ENCODE measurements at regions not wholly inside any gene's neighbourhood (a gene's known extent, or its start where the extent isn't known, plus 50 kb on each side); places are given as distances from the start of the nearest gene placed in this dataset.

DNA sequence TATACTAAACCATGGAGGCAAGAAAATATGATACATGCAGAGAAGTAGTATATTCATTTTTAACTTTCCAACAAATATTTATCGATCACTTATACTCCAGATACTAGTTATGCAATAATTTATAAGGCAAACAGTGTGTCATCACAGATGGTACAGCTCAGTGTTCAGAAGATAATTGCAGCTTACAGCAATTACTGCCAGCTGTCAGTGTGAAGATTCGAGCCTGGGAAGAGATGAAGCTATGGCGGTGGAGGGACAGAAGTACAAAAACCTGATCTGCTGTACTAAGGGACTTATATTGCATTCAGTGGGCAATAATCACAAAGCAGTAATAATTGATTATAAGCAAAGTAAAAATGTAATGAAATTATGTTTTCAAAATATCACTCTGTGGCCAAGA is 170.6 kb upstream of the EPHA3 start:
- TF ChIP-seq, protein P1, sequence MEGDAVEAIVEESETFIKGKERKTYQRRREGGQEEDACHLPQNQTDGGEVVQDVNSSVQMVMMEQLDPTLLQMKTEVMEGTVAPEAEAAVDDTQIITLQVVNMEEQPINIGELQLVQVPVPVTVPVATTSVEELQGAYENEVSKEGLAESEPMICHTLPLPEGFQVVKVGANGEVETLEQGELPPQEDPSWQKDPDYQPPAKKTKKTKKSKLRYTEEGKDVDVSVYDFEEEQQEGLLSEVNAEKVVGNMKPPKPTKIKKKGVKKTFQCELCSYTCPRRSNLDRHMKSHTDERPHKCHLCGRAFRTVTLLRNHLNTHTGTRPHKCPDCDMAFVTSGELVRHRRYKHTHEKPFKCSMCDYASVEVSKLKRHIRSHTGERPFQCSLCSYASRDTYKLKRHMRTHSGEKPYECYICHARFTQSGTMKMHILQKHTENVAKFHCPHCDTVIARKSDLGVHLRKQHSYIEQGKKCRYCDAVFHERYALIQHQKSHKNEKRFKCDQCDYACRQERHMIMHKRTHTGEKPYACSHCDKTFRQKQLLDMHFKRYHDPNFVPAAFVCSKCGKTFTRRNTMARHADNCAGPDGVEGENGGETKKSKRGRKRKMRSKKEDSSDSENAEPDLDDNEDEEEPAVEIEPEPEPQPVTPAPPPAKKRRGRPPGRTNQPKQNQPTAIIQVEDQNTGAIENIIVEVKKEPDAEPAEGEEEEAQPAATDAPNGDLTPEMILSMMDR (IDR thresholded peaks at IDR 0.05) = no peak
- no peak for TF ChIP-seq POLR2AphosphoS5 (IDR thresholded peaks at IDR 0.05)
- TF ChIP-seq POLR2A (IDR thresholded peaks at IDR 0.05) = no peak
- TF ChIP-seq EP300 (IDR thresholded peaks at IDR 0.05) = no peak
- H3K4me3 ChIP-seq = no peak overlapping the region
- ATAC-seq (ENCODE audit: low FRiP score in 2 of 2) (no peak), DNase-seq (no peak)
- H3K27ac ChIP-seq = no peak overlapping the region
- no peaks in the 10 kb centered on the region for H3K4me1 ChIP-seq
- no peaks in the 10 kb centered on the region for H3K27me3 ChIP-seq
- no peaks in the 10 kb centered on the region for H3K36me3 ChIP-seq
- 65 to 80% methylated on average over 3 of the region's 3 CpGs for WGBS, 2 donors
- H3K9me3 ChIP-seq = no peaks in the 10 kb centered on the region

DNA sequence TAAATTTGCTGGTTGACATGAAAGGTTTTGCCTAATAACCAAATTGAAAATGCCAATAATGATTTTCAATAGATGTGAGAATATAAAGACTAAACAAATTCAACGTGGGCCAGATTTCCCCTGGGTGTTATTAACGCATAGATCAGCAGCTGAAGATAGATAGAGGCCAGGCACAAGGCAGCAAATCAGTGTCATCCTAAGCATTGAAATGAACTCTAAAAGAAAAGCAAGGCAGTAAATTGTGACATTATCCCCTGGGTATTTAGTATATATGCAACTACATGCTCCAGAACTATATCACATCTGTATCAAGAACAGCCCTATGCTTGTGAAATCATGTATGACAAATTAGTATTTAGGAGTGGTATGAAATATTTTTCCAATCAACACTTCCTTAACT is 167.1 kb upstream of the EPHA3 start:
- Histone ChIP-seq H3K4me3 (no peak overlapping the region), H3K4me1 (no peaks in the 10 kb centered on the region), H3K36me3 (no peaks in the 10 kb centered on the region), H3K27me3 (no peaks in the 10 kb centered on the region), H3K9me3 (no peaks in the 10 kb centered on the region), H3K27ac (no peak overlapping the region)
- TF ChIP-seq POLR2A (IDR thresholded peaks at IDR 0.05) (no peak), EP300 (IDR thresholded peaks at IDR 0.05) (no peak), POLR2AphosphoS5 (IDR thresholded peaks at IDR 0.05) (no peak)
- TF ChIP-seq, protein P1 (IDR thresholded peaks at IDR 0.05) = no peak
- ATAC-seq (ENCODE audit: low FRiP score in 2 of 2) = no peak
- 83 to 88% methylated on average over 2 of the region's 2 CpGs for WGBS, 2 donors
- DNase-seq = no peak

DNA sequence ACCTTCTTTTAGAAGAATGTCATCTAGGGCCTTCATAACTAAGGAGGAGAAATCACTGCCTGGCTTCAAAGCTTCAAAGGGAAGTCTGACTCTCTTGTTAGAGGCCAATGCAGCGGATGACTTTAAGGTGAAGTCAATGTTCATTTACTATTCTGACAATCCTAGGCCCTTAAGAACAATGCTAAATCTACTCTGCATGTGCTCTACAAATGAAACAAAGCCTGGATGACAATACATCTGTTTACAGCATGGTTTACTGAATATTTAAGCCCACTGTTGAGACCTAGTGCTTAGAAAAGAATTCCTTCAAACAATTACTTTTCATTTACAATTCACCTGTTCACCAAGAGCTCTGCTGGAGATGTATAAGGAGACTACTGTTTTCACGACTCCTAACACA is 160.4 kb upstream of the EPHA3 start:
- no peak overlapping the region for H3K27ac ChIP-seq
- no peak for DNase-seq
- no peak for ATAC-seq (ENCODE audit: low FRiP score in 2 of 2)
- H3K9me3 ChIP-seq = no peaks in the 10 kb centered on the region
- 81 to 83% methylated on average over 2 of the region's 2 CpGs for WGBS, 2 donors
- TF ChIP-seq, protein P1 (IDR thresholded peaks at IDR 0.05) = no peak
- TF ChIP-seq POLR2AphosphoS5 (IDR thresholded peaks at IDR 0.05) (no peak), EP300 (IDR thresholded peaks at IDR 0.05) (no peak), POLR2A (IDR thresholded peaks at IDR 0.05) (no peak)
- H3K4me1 ChIP-seq = no peaks in the 10 kb centered on the region
- H3K36me3 ChIP-seq = no peaks in the 10 kb centered on the region
- no peak overlapping the region for H3K4me3 ChIP-seq
- H3K27me3 ChIP-seq = no peaks in the 10 kb centered on the region

DNA sequence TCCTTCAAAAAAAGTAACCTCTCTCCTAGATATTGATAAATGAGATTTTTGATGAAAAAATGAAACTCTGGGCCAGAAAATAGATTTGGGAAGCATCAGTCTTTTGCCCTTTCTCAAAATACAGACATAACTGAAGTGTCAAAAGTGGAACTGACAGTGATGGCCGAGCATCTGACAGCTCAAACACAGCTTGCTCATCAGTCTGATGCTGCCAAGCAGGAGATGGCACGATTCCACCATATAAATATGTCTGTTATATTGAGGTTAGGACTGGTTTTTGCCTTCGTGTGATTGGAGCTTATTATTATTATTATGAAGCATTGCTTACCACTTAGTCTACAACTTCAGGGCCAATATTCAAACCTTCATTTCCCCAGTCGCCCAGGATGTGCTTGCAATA is 152.6 kb upstream of the EPHA3 start:
- TF ChIP-seq POLR2AphosphoS5 (IDR thresholded peaks at IDR 0.05) (no peak), EP300 (IDR thresholded peaks at IDR 0.05) (no peak), POLR2A (IDR thresholded peaks at IDR 0.05) (no peak)
- TF ChIP-seq, protein P1 (IDR thresholded peaks at IDR 0.05) = no peak
- DNase-seq (no peak), ATAC-seq (ENCODE audit: low FRiP score in 2 of 2) (no peak)
- Histone ChIP-seq H3K9me3 (no peaks in the 10 kb centered on the region), H3K36me3 (no peaks in the 10 kb centered on the region), H3K27me3 (no peaks in the 10 kb centered on the region), H3K4me1 (no peaks in the 10 kb centered on the region), H3K4me3 (no peak overlapping the region), H3K27ac (no peak overlapping the region)
- 74% methylated on average over 4 of the region's 4 CpGs for WGBS, 2 donors

DNA sequence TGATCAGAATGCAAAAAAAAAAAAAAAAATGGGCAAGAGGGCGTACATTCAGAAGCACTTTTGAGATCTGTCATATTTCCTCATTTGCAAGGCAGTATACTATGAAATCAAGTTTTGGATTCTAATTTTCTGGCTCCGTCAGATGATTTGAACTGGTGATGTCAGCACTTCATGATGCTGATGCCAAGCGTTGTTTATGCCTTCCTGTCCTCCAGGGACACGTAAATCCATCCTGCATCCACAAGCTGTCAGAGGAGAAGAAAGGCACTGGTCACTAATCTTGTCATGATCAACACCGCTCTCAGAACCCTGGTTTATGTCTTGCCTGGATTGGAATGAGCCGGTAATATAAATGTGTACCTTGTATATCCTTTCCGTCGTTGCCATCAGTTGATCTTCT is 152.1 kb upstream of the EPHA3 start:
- 80 to 81% methylated on average over 8 of the region's 8 CpGs for WGBS, 2 donors
- no peak for ATAC-seq (ENCODE audit: low FRiP score in 2 of 2)

More for the DNA sequence above, 152.1 kb upstream of the EPHA3 start:
- Histone ChIP-seq H3K4me1 (no peaks in the 10 kb centered on the region), H3K9me3 (no peaks in the 10 kb centered on the region), H3K27me3 (no peaks in the 10 kb centered on the region), H3K36me3 (no peaks in the 10 kb centered on the region), H3K4me3 (no peak overlapping the region), H3K27ac (no peak overlapping the region)
- DNase-seq = no peak
- TF ChIP-seq, protein P1 (IDR thresholded peaks at IDR 0.05) = no peak
- no peak for TF ChIP-seq POLR2A (IDR thresholded peaks at IDR 0.05)
- TF ChIP-seq POLR2AphosphoS5 (IDR thresholded peaks at IDR 0.05) = no peak
- TF ChIP-seq EP300 (IDR thresholded peaks at IDR 0.05) = no peak

All from upper lobe of left lung (tissue), 6 donors.